Endothelial cell (in vitro differentiated cells): ENCODE measurements at regions not wholly inside any gene's neighbourhood (a gene's known extent, or its start where the extent isn't known, plus 50 kb on each side); places are given as distances from the start of the nearest gene placed in this dataset.

ENCODE experiments used
- DNase-seq: peaks from one replicate; pipeline ENCODE4 v3.0.0; 2021; ENCODE audit warnings: low spot score
- H3K27ac Mint-ChIP-seq: one replicate; pipeline ENCODE4 v1.8.0; 2021; ENCODE audit warnings: mixed read lengths, inconsistent platforms; ENCODE audit not compliant: unreplicated experiment
- H3K27me3 Mint-ChIP-seq: one replicate; pipeline ENCODE4 v1.8.0; 2021; ENCODE audit warnings: mild to moderate bottlenecking, moderate library complexity, mixed read lengths, inconsistent platforms; ENCODE audit not compliant: unreplicated experiment
- H3K36me3 Mint-ChIP-seq: one replicate; pipeline ENCODE4 v1.8.0; 2021; ENCODE audit warnings: mild to moderate bottlenecking, low read depth, mixed read lengths, inconsistent platforms; ENCODE audit not compliant: unreplicated experiment
- H3K4me1 Mint-ChIP-seq: one replicate; pipeline ENCODE4 v1.8.0; 2021; ENCODE audit warnings: mild to moderate bottlenecking, mixed read lengths, inconsistent platforms; ENCODE audit not compliant: unreplicated experiment
- H3K4me3 Mint-ChIP-seq: one replicate; pipeline ENCODE4 v1.8.0; 2021; ENCODE audit warnings: mild to moderate bottlenecking, mixed read lengths, inconsistent platforms; ENCODE audit not compliant: unreplicated experiment
- H3K9me3 Mint-ChIP-seq: one replicate; pipeline ENCODE4 v1.8.0; 2021; ENCODE audit warnings: mixed read lengths, inconsistent platforms; ENCODE audit not compliant: unreplicated experiment
- CTCF ChIP-seq: fragments of 200-600 bp; sonication (generic); IDR thresholded peaks from one replicate; pipeline ENCODE4 v1.5.0; 2021; ENCODE audit warnings: antibody characterized with exemption; ENCODE audit not compliant: unreplicated experiment

GRCh38 chr4:53905276-53905940 is 159.0 kb downstream of the CHIC2 start:
- no peaks in the 10 kb centered on the region for H3K36me3 Mint-ChIP-seq
- no peaks in the 10 kb centered on the region for H3K9me3 Mint-ChIP-seq
- H3K27me3 Mint-ChIP-seq = peaks cover 2% of the 10 kb centered on the region
- H3K27ac Mint-ChIP-seq = no peak overlapping the region
- no peak for TF ChIP-seq CTCF
- H3K4me3 Mint-ChIP-seq = no peak overlapping the region
- DNase-seq = no peak
- H3K4me1 Mint-ChIP-seq = peaks cover 9% of the 10 kb centered on the region

GRCh38 chr4:53902786-53903185 is 161.6 kb downstream of the CHIC2 start:
- H3K27ac Mint-ChIP-seq = no peak overlapping the region
- H3K27me3 Mint-ChIP-seq = peaks cover 6% of the 10 kb centered on the region
- no peaks in the 10 kb centered on the region for H3K9me3 Mint-ChIP-seq
- H3K4me1 Mint-ChIP-seq = peaks cover 5% of the 10 kb centered on the region
- no peak for TF ChIP-seq CTCF
- no peak for DNase-seq
- H3K36me3 Mint-ChIP-seq = no peaks in the 10 kb centered on the region
- no peak overlapping the region for H3K4me3 Mint-ChIP-seq

GRCh38 chr4:53900271-53900649 is 164.1 kb downstream of the CHIC2 start:
- Mint-ChIP-seq H3K36me3 (no peaks in the 10 kb centered on the region), H3K9me3 (no peaks in the 10 kb centered on the region), H3K4me1 (no peaks in the 10 kb centered on the region), H3K27me3 (peaks cover 6% of the 10 kb centered on the region), H3K4me3 (no peak overlapping the region), H3K27ac (no peak overlapping the region)
- no peak for TF ChIP-seq CTCF
- DNase-seq = no peak

GRCh38 chr4:53899586-53900270 is 164.7 kb downstream of the CHIC2 start:
- no peak overlapping the region for H3K4me3 Mint-ChIP-seq
- peaks cover 6% of the 10 kb centered on the region for H3K27me3 Mint-ChIP-seq
- no peaks in the 10 kb centered on the region for H3K9me3 Mint-ChIP-seq
- TF ChIP-seq CTCF = no peak
- H3K4me1 Mint-ChIP-seq = no peaks in the 10 kb centered on the region
- H3K27ac Mint-ChIP-seq = no peak overlapping the region
- no peaks in the 10 kb centered on the region for H3K36me3 Mint-ChIP-seq
- DNase-seq = no peak

GRCh38 chr4:53895137-53895536 is 169.3 kb downstream of the CHIC2 start:
- Mint-ChIP-seq H3K36me3 (no peaks in the 10 kb centered on the region), H3K4me3 (no peak overlapping the region), H3K27ac (no peak overlapping the region), H3K4me1 (no peaks in the 10 kb centered on the region), H3K9me3 (no peaks in the 10 kb centered on the region), H3K27me3 (peaks cover 2% of the 10 kb centered on the region)
- no peak for DNase-seq
- TF ChIP-seq CTCF = no peak
